ENCODE measurements at regions not wholly inside any gene's neighbourhood (a gene's known extent, or its start where the extent isn't known, plus 50 kb on each side); places are given as distances from the start of the nearest gene placed in this dataset.

GRCh38 chr6:167647737-167648470, 178.8 kb upstream of the AFDN start:
- 79 to 91% methylated on average over 4 to 13 of the region's 13 CpGs for WGBS, 2 donors
- H3K4me3 ChIP-seq (replicated peaks in 1 of 3), result no peak overlapping the region
- intact Hi-C loops (cut with DNase I), result no loop called here
- no peak for DNase-seq
- H3K9me3 ChIP-seq, result no peaks in the 10 kb centered on the region
- H3K36me3 ChIP-seq, result no peaks in the 10 kb centered on the region
- H3K27ac ChIP-seq, result no peak overlapping the region
- H3K27me3 ChIP-seq, result no peaks in the 10 kb centered on the region
- TF ChIP-seq POLR2A (IDR thresholded peaks at IDR 0.05) (no peak), CTCF (IDR thresholded peaks at IDR 0.05) (no peak)
- no peaks in the 10 kb centered on the region for H3K4me1 ChIP-seq

- no peaks in the 10 kb centered on the region for H3K36me3 ChIP-seq
- H3K27ac ChIP-seq, result no peak overlapping the region
- H3K9me3 ChIP-seq, result no peaks in the 10 kb centered on the region
- no peaks in the 10 kb centered on the region for H3K4me1 ChIP-seq
- no peak for TF ChIP-seq CTCF (IDR thresholded peaks at IDR 0.05)
- TF ChIP-seq POLR2A (IDR thresholded peaks at IDR 0.05), result no peak
- no peak for DNase-seq
- 91 to 95% methylated on average over 13 of the region's 13 CpGs for WGBS, 2 donors
- no peaks in the 10 kb centered on the region for H3K27me3 ChIP-seq
- H3K4me3 ChIP-seq (replicated peaks in 1 of 3), result no peak overlapping the region
- intact Hi-C loops (cut with DNase I), result no loop called here
Measured at GRCh38 chr6:167648501-167649278, 178.0 kb upstream of the AFDN start.

DNA sequence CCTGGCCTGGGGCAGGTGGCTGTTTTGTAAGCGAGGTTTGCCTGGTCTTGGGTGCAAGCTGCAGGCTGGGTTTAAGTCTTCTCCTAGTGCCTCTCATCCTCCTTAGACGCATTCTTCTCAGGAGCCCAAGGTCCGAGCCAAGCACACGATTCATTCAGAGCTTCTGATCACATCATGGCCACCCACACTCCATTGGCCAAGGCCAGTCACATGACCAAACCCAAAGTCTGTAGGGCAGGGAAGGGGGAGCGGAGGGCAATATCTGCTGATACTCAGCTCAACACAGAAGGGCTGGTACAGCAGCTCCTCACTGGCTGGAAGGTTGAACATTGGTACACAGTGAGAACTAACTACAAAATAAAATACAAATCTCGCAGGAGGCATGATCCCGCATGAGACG, 177.2 kb upstream of the AFDN start:
- Histone ChIP-seq H3K4me3 (replicated peaks in 1 of 3) (no peak overlapping the region), H3K27me3 (no peaks in the 10 kb centered on the region), H3K36me3 (no peaks in the 10 kb centered on the region), H3K27ac (no peak overlapping the region), H3K4me1 (no peaks in the 10 kb centered on the region), H3K9me3 (no peaks in the 10 kb centered on the region)
- intact Hi-C loops (cut with DNase I), result no loop called here
- whole genome bisulfite sequencing, 2 donors, result 87 to 96% methylated on average over 8 of the region's 8 CpGs
- no peak for DNase-seq
- TF ChIP-seq POLR2A (IDR thresholded peaks at IDR 0.05) (no peak), CTCF (IDR thresholded peaks at IDR 0.05) (no peak)

- Histone ChIP-seq H3K36me3 (no peaks in the 10 kb centered on the region), H3K27ac (no peak overlapping the region), H3K4me1 (no peaks in the 10 kb centered on the region), H3K27me3 (no peaks in the 10 kb centered on the region), H3K9me3 (no peaks in the 10 kb centered on the region), H3K4me3 (replicated peaks in 1 of 3) (no peak overlapping the region)
- TF ChIP-seq POLR2A (IDR thresholded peaks at IDR 0.05) (no peak), CTCF (IDR thresholded peaks at IDR 0.05) (no peak)
- no peak for DNase-seq
- intact Hi-C loops (cut with DNase I), result no loop called here
- 52 to 62% methylated on average over 12 of the region's 12 CpGs for WGBS, 2 donors
Measured at GRCh38 chr6:167650730-167651317, 175.9 kb upstream of the AFDN start.

Data from thyroid gland (tissue), 4 donors.